Body of pancreas (tissue), 4 donors: ENCODE measurements at regions not wholly inside any gene's neighbourhood (a gene's known extent, or its start where the extent isn't known, plus 50 kb on each side); places are given as distances from the start of the nearest gene placed in this dataset.

Experiments
- POLR2A ChIP-seq, 3 donors: fragments of 450-650 bp; IDR thresholded peaks; one replicate each; pipeline ENCODE4 v1.6.1; 2016; ENCODE audit warnings: antibody characterized with exemption in 3 of 3, mild to moderate bottlenecking in 2 of 3
- TF ChIP-seq, protein P1 (sequence below), 7 experiments: fragments of 450-650 bp in 4 of 7; fragments of 200-600 bp in 3 of 7; sonication (generic) in 3 of 7; IDR thresholded peaks; one replicate each; pipeline ENCODE4 v1.5.1; 2016 to 2019; ENCODE audit warnings: antibody characterized with exemption in 7 of 7

GRCh38 chr3:135426508-135426907 is 539.0 kb upstream of the PPP2R3A start:
- TF ChIP-seq POLR2A (IDR thresholded peaks at IDR 0.05), result no peak
- TF ChIP-seq, protein P1, sequence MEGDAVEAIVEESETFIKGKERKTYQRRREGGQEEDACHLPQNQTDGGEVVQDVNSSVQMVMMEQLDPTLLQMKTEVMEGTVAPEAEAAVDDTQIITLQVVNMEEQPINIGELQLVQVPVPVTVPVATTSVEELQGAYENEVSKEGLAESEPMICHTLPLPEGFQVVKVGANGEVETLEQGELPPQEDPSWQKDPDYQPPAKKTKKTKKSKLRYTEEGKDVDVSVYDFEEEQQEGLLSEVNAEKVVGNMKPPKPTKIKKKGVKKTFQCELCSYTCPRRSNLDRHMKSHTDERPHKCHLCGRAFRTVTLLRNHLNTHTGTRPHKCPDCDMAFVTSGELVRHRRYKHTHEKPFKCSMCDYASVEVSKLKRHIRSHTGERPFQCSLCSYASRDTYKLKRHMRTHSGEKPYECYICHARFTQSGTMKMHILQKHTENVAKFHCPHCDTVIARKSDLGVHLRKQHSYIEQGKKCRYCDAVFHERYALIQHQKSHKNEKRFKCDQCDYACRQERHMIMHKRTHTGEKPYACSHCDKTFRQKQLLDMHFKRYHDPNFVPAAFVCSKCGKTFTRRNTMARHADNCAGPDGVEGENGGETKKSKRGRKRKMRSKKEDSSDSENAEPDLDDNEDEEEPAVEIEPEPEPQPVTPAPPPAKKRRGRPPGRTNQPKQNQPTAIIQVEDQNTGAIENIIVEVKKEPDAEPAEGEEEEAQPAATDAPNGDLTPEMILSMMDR (IDR thresholded peaks at IDR 0.05), result no peak
